Trophoblast cell (in vitro differentiated cells and primary cell): ENCODE measurements at regions not wholly inside any gene's neighbourhood (a gene's known extent, or its start where the extent isn't known, plus 50 kb on each side); places are given as distances from the start of the nearest gene placed in this dataset.
"Not testable (repeated sequence)": the region's sequence is repeated elsewhere in the genome, so short reads cannot be mapped to it uniquely, and the experiment has no call there.

Source experiments
- DNase-seq, 2 donors: peaks; one replicate each; pipeline ENCODE4 v3.0.0-alpha.2; 2016
- H2AFZ ChIP-seq: 2 replicates; pipeline ENCODE4 v1.6.1; 2013; ENCODE audit warnings: low read length, moderate library complexity, mild to moderate bottlenecking; ENCODE audit not compliant: insufficient read depth, poor library complexity
- H2AK5ac ChIP-seq: 2 replicates; pipeline ENCODE4 v1.6.1; 2013; ENCODE audit warnings: mild to moderate bottlenecking, low read length
- H2BK120ac ChIP-seq: 2 replicates; pipeline ENCODE4 v1.6.1; 2013; ENCODE audit warnings: low read length, mild to moderate bottlenecking, moderate library complexity; ENCODE audit not compliant: insufficient read depth, poor library complexity
- H2BK12ac ChIP-seq: 2 replicates; pipeline ENCODE4 v1.6.1; 2013; ENCODE audit warnings: mild to moderate bottlenecking, low read length, moderate library complexity
- H2BK5ac ChIP-seq: 2 replicates; pipeline ENCODE4 v1.6.1; 2013; ENCODE audit warnings: low read length, low read depth, moderate library complexity, mild to moderate bottlenecking; ENCODE audit not compliant: poor library complexity
- H3K14ac ChIP-seq: 2 replicates; pipeline ENCODE4 v1.6.1; 2013; ENCODE audit warnings: mild to moderate bottlenecking, low read length
- H3K18ac ChIP-seq: 2 replicates; pipeline ENCODE4 v1.6.1; 2013; ENCODE audit warnings: mild to moderate bottlenecking, low read length
- H3K23ac ChIP-seq: 2 replicates; pipeline ENCODE4 v1.6.1; 2013; ENCODE audit warnings: low read length
- H3K27ac ChIP-seq: 2 replicates; pipeline ENCODE4 v1.5.1; 2013; ENCODE audit warnings: low read depth, mild to moderate bottlenecking, inconsistent platforms, low read length, moderate library complexity
- H3K27me3 ChIP-seq: 2 replicates; pipeline ENCODE4 v1.6.1; 2013; ENCODE audit warnings: inconsistent platforms, mild to moderate bottlenecking, low read length, moderate library complexity; ENCODE audit not compliant: insufficient read depth
- H3K36me3 ChIP-seq, 2 experiments: 1 replicate in 1 of 2; 2 replicates in 1 of 2; pipeline ENCODE4 v1.6.1; 2013; ENCODE audit warnings: low read length in 2 of 2, mild to moderate bottlenecking in 2 of 2, moderate library complexity in 1 of 2; ENCODE audit not compliant: insufficient read depth in 2 of 2, control insufficient read depth in 1 of 2
- H3K4ac ChIP-seq: 2 replicates; pipeline ENCODE4 v1.6.1; 2013; ENCODE audit warnings: low read depth, mild to moderate bottlenecking, low read length, moderate library complexity
- H3K4me1 ChIP-seq, 2 experiments: 1 replicate in 1 of 2; 2 replicates in 1 of 2; pipeline ENCODE4 v1.6.1; 2013; ENCODE audit warnings: low read length in 2 of 2, mild to moderate bottlenecking in 2 of 2, moderate library complexity in 1 of 2; ENCODE audit not compliant: insufficient read depth in 2 of 2, control insufficient read depth in 1 of 2
- H3K4me2 ChIP-seq: 2 replicates; pipeline ENCODE4 v1.6.1; 2013; ENCODE audit warnings: inconsistent platforms, mild to moderate bottlenecking, low read length, moderate library complexity
- H3K4me3 ChIP-seq: 2 replicates; pipeline ENCODE4 v1.5.1; 2013; ENCODE audit warnings: mild to moderate bottlenecking, low read depth, low read length, inconsistent platforms
- H3K79me1 ChIP-seq: one replicate; pipeline ENCODE4 v1.6.1; 2013; ENCODE audit warnings: low read length
- H3K79me2 ChIP-seq: 2 replicates; pipeline ENCODE4 v1.6.1; 2013; ENCODE audit warnings: low read length, mild to moderate bottlenecking; ENCODE audit not compliant: control insufficient read depth, insufficient read depth, poor library complexity
- H3K9ac ChIP-seq: 2 replicates; pipeline ENCODE4 v1.6.1; 2013; ENCODE audit warnings: mild to moderate bottlenecking, low read length
- H3K9me3 ChIP-seq: 2 replicates; pipeline ENCODE4 v1.6.1; 2013; ENCODE audit warnings: low read depth, mild to moderate bottlenecking, control low read depth, inconsistent platforms, low read length; ENCODE audit not compliant: insufficient read depth
- H4K12ac ChIP-seq: 2 replicates; pipeline ENCODE4 v1.6.1; 2013; ENCODE audit warnings: low read depth, mild to moderate bottlenecking, low read length, moderate library complexity
- H4K8ac ChIP-seq: 2 replicates; pipeline ENCODE4 v1.6.1; 2013; ENCODE audit warnings: low read depth, mild to moderate bottlenecking, low read length, moderate library complexity
- H4K91ac ChIP-seq: one replicate; pipeline ENCODE4 v1.6.1; 2013; ENCODE audit warnings: low read depth, mild to moderate bottlenecking, low read length, moderate library complexity
- WGBS: extraction: QIAGEN DNeasy Blood & Tissue Kit; methylation state at CpG from one replicate; pipeline ENCODE4 v1.1.7; 2013; ENCODE audit warnings: missing lambda C conversion rate; ENCODE audit not compliant: insufficient read length, insufficient coverage; ENCODE audit errors: extremely low coverage; 5-methylcytosine and 5-hydroxymethylcytosine counted together

DNA sequence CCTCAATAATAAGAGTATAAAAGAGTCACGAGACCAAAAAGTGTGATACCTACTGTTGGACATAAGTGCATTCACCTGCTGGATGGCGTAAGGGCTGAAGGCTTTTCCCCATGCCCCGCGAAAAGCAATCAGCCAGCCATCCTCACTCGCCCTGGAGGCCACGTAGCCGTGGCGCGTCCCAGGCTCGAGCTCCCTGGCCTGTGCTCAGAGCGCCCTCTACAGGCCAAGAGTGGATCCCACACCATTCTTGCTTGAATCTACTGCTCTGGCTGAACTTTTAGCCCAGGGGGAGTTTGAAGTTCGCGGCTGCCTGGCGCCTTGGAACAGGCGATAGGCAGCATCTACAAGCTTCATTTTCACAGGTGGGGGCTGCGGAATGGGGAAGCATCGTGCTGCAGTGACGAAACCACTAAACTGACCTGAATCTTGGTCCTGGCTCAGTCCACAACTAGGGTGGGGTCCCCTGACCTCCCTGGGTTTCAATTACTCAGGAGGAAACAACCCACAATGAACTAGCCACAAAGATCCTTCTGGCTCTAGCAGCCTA is 70.3 kb upstream of the SERBP1 start:
- no peak overlapping the region for H2AFZ ChIP-seq
- no peaks in the 10 kb centered on the region for H3K9me3 ChIP-seq
- H3K79me2 ChIP-seq = no peaks in the 10 kb centered on the region
- H4K12ac ChIP-seq = no peak overlapping the region
- H3K27ac ChIP-seq = no peak overlapping the region
- H2AK5ac ChIP-seq = no peak overlapping the region
- no peak overlapping the region for H3K4ac ChIP-seq
- peak; percentile 91 to 98 for DNase-seq
- no peaks in the 10 kb centered on the region for H3K79me1 ChIP-seq
- no peaks in the 10 kb centered on the region for H3K4me1 ChIP-seq
- no peak overlapping the region for H2BK12ac ChIP-seq
- H2BK120ac ChIP-seq = no peak overlapping the region
- no peak overlapping the region for H4K8ac ChIP-seq
- no peak overlapping the region for H3K4me2 ChIP-seq
- H3K14ac ChIP-seq = no peak overlapping the region
- no peak overlapping the region for H2BK5ac ChIP-seq
- no peaks in the 10 kb centered on the region for H3K27me3 ChIP-seq
- H3K23ac ChIP-seq = no peak overlapping the region
- no peaks in the 10 kb centered on the region for H3K36me3 ChIP-seq
- no peak overlapping the region for H4K91ac ChIP-seq
- no peak overlapping the region for H3K9ac ChIP-seq
- WGBS = no CpG with 5 or more reads among the region's 18 CpGs
- no peak overlapping the region for H3K18ac ChIP-seq
- no peak overlapping the region for H3K4me3 ChIP-seq

DNA sequence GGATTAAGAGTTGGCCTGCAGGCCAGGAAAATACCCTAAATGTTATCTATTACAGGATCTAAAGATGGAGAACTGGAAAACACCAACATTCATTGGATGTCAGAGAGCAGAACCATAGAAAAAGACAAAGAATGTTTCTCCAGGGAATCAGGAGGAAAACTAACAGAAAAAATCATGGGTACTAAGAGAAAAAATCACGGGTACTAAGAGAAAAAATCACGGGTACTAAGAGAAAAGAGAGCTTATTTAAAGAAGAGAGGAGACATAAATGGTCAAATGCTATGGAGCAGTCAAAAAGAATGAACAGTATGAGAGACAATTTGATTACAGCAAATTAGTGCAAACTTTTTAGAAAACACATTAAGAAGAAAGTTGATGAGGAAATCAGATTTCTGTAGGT is 73.8 kb upstream of the SERBP1 start:
- no peak overlapping the region for H4K8ac ChIP-seq
- no peak overlapping the region for H3K14ac ChIP-seq
- H2AK5ac ChIP-seq = no peak overlapping the region
- H3K18ac ChIP-seq = no peak overlapping the region
- no peak overlapping the region for H3K27ac ChIP-seq
- no peaks in the 10 kb centered on the region for H3K9me3 ChIP-seq
- H2BK120ac ChIP-seq = no peak overlapping the region
- H3K79me2 ChIP-seq = no peaks in the 10 kb centered on the region
- no peak overlapping the region for H3K4me2 ChIP-seq
- H3K9ac ChIP-seq = no peak overlapping the region
- H3K79me1 ChIP-seq = no peaks in the 10 kb centered on the region
- no peak overlapping the region for H3K4me3 ChIP-seq
- no peak overlapping the region for H3K23ac ChIP-seq
- WGBS = no CpG with 5 or more reads among the region's 2 CpGs
- no peaks in the 10 kb centered on the region for H3K36me3 ChIP-seq
- H4K91ac ChIP-seq = no peak overlapping the region
- H3K27me3 ChIP-seq = no peaks in the 10 kb centered on the region
- no peaks in the 10 kb centered on the region for H3K4me1 ChIP-seq
- no peak overlapping the region for H4K12ac ChIP-seq
- no peak for DNase-seq
- H3K4ac ChIP-seq = no peak overlapping the region
- H2BK5ac ChIP-seq = no peak overlapping the region
- H2AFZ ChIP-seq = no peak overlapping the region
- H2BK12ac ChIP-seq = no peak overlapping the region

DNA sequence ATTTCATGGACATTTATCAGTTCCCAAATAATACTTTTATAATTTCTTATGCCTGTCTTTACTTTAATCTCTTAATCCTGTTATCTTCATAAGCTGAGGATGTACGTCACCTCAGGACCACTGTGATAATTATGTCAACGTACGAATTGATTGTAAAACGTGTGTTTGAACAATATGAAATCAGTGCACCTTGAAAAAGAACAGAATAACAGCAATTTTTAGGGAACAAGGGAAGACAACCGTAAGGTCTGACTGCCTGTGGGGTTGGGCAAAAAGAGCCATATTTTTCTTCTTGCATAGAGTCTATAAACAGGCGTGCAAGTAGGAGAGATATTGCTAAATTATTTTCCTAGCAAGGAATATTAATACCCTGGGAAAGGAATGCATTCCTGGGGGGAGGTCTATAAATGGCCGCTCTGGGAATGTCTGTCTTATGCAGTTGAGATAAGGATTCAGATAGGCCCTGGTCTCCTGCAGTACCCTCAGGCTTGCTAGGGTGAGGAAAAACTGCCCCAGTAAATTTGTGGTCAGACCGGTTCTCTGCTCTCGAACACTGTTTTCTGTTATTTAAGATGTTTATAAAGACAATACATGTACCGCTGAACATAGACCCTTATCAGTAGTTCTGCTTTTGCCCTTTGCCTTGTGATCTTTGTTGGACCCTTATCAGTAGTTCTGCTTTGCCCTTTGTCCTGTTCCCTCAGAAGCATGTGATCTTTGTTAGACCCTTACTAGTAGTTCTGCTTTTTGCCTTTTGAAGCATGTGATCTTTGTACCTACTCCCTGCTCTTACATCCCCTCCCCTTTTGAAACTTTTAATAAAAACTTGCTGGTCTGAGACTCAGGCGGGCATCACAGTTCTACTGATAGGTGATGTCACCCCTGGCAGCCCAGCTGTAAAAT is 83.4 kb upstream of the SERBP1 start:
- H3K14ac ChIP-seq, H4K12ac ChIP-seq, H3K23ac ChIP-seq, H3K4me3 ChIP-seq, H3K4me2 ChIP-seq, H2BK12ac ChIP-seq, H4K8ac ChIP-seq, H3K79me1 ChIP-seq, H3K9me3 ChIP-seq, H2BK5ac ChIP-seq, H3K36me3 ChIP-seq, H3K18ac ChIP-seq, H3K9ac ChIP-seq, H2BK120ac ChIP-seq, H2AK5ac ChIP-seq, H3K4ac ChIP-seq, H3K27ac ChIP-seq, H3K27me3 ChIP-seq, H2AFZ ChIP-seq, H3K79me2 ChIP-seq, H3K4me1 ChIP-seq, H4K91ac ChIP-seq: not testable (repeated sequence)
- WGBS = no CpG with 5 or more reads among the region's 11 CpGs
- DNase-seq = peak; percentile 64 to 67

DNA sequence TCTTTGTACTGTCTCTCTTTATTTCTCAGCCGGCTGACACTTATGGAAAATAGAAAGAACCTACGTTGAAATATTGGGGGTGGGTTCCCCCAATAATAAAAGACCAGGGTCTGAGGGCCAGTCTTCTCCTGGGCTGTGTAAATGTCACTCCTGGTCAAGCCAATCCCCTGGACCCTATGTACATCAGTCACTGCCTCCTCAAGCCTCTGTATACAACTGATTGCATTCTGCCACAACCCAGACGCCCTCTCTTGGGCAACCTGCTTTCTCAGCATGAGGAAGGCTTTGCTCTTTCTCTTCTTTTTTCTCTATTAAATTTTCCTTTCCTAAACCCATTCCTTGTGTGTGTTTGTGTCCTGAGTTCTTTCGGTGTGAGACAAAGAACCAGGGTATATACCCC is 84.1 kb upstream of the SERBP1 start:
- H3K27me3 ChIP-seq = peaks cover 3% of the 10 kb centered on the region
- no peak overlapping the region for H2BK12ac ChIP-seq
- no peak overlapping the region for H3K4me3 ChIP-seq
- no peak overlapping the region for H4K8ac ChIP-seq
- no peak overlapping the region for H2BK120ac ChIP-seq
- DNase-seq = no peak
- H3K36me3 ChIP-seq = peaks cover 0 to 2% of the 10 kb centered on the region in 2 experiments
- peak overlapping the region; percentile 2 for H4K91ac ChIP-seq
- no peak overlapping the region for H2AK5ac ChIP-seq
- H3K9ac ChIP-seq = no peak overlapping the region
- no peaks in the 10 kb centered on the region for H3K79me1 ChIP-seq
- WGBS = no CpG with 5 or more reads among the region's 4 CpGs
- H3K4me2 ChIP-seq = no peak overlapping the region
- no peak overlapping the region for H3K18ac ChIP-seq
- no peaks in the 10 kb centered on the region for H3K4me1 ChIP-seq
- no peak overlapping the region for H2AFZ ChIP-seq
- no peak overlapping the region for H3K27ac ChIP-seq
- no peak overlapping the region for H2BK5ac ChIP-seq
- H3K79me2 ChIP-seq = no peaks in the 10 kb centered on the region
- H3K23ac ChIP-seq = no peak overlapping the region
- H3K14ac ChIP-seq = no peak overlapping the region
- H3K4ac ChIP-seq = no peak overlapping the region
- no peak overlapping the region for H4K12ac ChIP-seq
- H3K9me3 ChIP-seq = peaks cover 8% of the 10 kb centered on the region
